Peyer's patch (tissue), 4 donors: ENCODE measurements at regions not wholly inside any gene's neighbourhood (a gene's known extent, or its start where the extent isn't known, plus 50 kb on each side); places are given as distances from the start of the nearest gene placed in this dataset.

Source experiments
- POLR2A ChIP-seq, 2 donors: fragments of 450-650 bp; IDR thresholded peaks; one replicate each; pipeline ENCODE4 v1.5.1; 2017; ENCODE audit warnings: antibody characterized with exemption in 2 of 2, mild to moderate bottlenecking in 2 of 2, moderate library complexity in 2 of 2
- TF ChIP-seq, protein P1 (sequence below), 6 experiments: fragments of 450-650 bp in 4 of 6; fragments of 200-600 bp in 2 of 6; sonication (generic) in 1 of 6; IDR thresholded peaks; one replicate each; pipeline ENCODE4 v1.5.1; 2017 to 2019; ENCODE audit warnings: antibody characterized with exemption in 6 of 6, mild to moderate bottlenecking in 3 of 6, moderate library complexity in 1 of 6

DNA sequence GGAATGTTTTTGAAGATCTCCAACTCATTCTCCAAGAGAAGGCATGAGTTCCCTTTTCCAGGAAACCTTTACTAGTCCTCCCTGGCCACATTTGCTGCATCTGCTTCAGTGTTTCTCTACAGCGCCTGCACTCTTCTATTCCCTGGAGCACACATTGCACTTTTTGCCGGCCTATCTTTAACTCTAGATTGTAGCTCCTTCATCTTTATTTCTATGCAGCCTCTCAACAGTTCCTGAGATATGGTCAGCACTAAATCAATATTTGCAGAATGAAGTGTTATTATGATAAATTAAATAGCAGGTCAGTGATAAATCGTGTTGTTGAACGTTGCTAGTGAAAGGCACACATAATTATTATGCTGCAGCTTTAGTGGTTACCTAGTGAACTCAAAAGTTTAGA lies 88.3 kb downstream of the VCX3A start:
- TF ChIP-seq, protein P1, sequence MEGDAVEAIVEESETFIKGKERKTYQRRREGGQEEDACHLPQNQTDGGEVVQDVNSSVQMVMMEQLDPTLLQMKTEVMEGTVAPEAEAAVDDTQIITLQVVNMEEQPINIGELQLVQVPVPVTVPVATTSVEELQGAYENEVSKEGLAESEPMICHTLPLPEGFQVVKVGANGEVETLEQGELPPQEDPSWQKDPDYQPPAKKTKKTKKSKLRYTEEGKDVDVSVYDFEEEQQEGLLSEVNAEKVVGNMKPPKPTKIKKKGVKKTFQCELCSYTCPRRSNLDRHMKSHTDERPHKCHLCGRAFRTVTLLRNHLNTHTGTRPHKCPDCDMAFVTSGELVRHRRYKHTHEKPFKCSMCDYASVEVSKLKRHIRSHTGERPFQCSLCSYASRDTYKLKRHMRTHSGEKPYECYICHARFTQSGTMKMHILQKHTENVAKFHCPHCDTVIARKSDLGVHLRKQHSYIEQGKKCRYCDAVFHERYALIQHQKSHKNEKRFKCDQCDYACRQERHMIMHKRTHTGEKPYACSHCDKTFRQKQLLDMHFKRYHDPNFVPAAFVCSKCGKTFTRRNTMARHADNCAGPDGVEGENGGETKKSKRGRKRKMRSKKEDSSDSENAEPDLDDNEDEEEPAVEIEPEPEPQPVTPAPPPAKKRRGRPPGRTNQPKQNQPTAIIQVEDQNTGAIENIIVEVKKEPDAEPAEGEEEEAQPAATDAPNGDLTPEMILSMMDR (IDR thresholded peaks at IDR 0.05) = no peak
- no peak for TF ChIP-seq POLR2A (IDR thresholded peaks at IDR 0.05)
